SK-N-SH (cell line): ENCODE measurements at regions not wholly inside any gene's neighbourhood (a gene's known extent, or its start where the extent isn't known, plus 50 kb on each side); places are given as distances from the start of the nearest gene placed in this dataset.

Experiments used
- CHD2 ChIP-seq: fragments of 150-350 bp; IDR thresholded peaks from 2 replicates; pipeline ENCODE4 v1.6.1; 2018; ENCODE audit warnings: low read length; ENCODE audit not compliant: partially characterized antibody
- EP300 ChIP-seq, 2 experiments: IDR thresholded peaks; 2 replicates each; pipeline versions ENCODE4 v1.4.0 to v1.6.1; 2012; ENCODE audit warnings: borderline replicate concordance in 1 of 2, low read depth in 1 of 2, low read length in 1 of 2
- EZH2phosphoT487 ChIP-seq: fragments of 200-600 bp; sonication (generic); IDR thresholded peaks from 2 replicates; pipeline ENCODE4 v1.6.1; 2017; ENCODE audit warnings: low read depth, mixed run types, mild to moderate bottlenecking, antibody characterized with exemption, moderate library complexity, borderline replicate concordance
- MXI1 ChIP-seq: IDR thresholded peaks from 2 replicates; pipeline ENCODE4 v1.6.1; 2012; ENCODE audit warnings: mild to moderate bottlenecking, low read depth, low read length, improper control_type of control experiment
- NRF1 ChIP-seq: IDR thresholded peaks from 2 replicates; pipeline ENCODE4 v1.6.1; 2012; ENCODE audit warnings: low read depth, mild to moderate bottlenecking, low read length
- POLR2AphosphoS5 ChIP-seq: IDR thresholded peaks from 2 replicates; pipeline ENCODE4 v1.6.1; 2012; ENCODE audit warnings: low read depth, low read length
- TAF1 ChIP-seq: IDR thresholded peaks from 2 replicates; pipeline ENCODE4 v1.6.1; 2012; ENCODE audit warnings: low read depth, mild to moderate bottlenecking, low read length, moderate library complexity, borderline replicate concordance
- TEAD4 ChIP-seq: IDR thresholded peaks from 2 replicates; pipeline ENCODE4 v1.4.0; 2012; ENCODE audit warnings: mild to moderate bottlenecking, borderline replicate concordance; ENCODE audit not compliant: insufficient read depth
- TF ChIP-seq, protein P1 (sequence below): fragments of 200-600 bp; sonication (generic); IDR thresholded peaks from 2 replicates; pipeline ENCODE4 v1.6.1; 2017; ENCODE audit warnings: antibody characterized with exemption, mild to moderate bottlenecking, moderate library complexity
- TF ChIP-seq, protein P2 (sequence below): IDR thresholded peaks from 2 replicates; pipeline ENCODE4 v1.4.0; 2012; ENCODE audit warnings: low read depth
- TF ChIP-seq, protein P3 (sequence below): IDR thresholded peaks from 2 replicates; pipeline ENCODE4 v1.4.0; 2012; ENCODE audit warnings: low read depth, borderline replicate concordance

GRCh38 chr13:80530191-80530590, 189.3 kb upstream of the SPRY2 start:
- TF ChIP-seq, protein P1, sequence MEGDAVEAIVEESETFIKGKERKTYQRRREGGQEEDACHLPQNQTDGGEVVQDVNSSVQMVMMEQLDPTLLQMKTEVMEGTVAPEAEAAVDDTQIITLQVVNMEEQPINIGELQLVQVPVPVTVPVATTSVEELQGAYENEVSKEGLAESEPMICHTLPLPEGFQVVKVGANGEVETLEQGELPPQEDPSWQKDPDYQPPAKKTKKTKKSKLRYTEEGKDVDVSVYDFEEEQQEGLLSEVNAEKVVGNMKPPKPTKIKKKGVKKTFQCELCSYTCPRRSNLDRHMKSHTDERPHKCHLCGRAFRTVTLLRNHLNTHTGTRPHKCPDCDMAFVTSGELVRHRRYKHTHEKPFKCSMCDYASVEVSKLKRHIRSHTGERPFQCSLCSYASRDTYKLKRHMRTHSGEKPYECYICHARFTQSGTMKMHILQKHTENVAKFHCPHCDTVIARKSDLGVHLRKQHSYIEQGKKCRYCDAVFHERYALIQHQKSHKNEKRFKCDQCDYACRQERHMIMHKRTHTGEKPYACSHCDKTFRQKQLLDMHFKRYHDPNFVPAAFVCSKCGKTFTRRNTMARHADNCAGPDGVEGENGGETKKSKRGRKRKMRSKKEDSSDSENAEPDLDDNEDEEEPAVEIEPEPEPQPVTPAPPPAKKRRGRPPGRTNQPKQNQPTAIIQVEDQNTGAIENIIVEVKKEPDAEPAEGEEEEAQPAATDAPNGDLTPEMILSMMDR = no peak
- TF ChIP-seq MXI1 (no peak), CHD2 (no peak), POLR2AphosphoS5 (no peak), TAF1 (no peak), TEAD4 (no peak), EP300 (IDR thresholded peaks at IDR 0.05; ENCODE audit: borderline replicate concordance in 1 of 2, low read depth in 1 of 2, low read length in 1 of 2) (no peak), NRF1 (no peak), EZH2phosphoT487 (no peak)
- TF ChIP-seq, protein P2, sequence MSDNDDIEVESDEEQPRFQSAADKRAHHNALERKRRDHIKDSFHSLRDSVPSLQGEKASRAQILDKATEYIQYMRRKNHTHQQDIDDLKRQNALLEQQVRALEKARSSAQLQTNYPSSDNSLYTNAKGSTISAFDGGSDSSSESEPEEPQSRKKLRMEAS = no peak
- TF ChIP-seq, protein P3, sequence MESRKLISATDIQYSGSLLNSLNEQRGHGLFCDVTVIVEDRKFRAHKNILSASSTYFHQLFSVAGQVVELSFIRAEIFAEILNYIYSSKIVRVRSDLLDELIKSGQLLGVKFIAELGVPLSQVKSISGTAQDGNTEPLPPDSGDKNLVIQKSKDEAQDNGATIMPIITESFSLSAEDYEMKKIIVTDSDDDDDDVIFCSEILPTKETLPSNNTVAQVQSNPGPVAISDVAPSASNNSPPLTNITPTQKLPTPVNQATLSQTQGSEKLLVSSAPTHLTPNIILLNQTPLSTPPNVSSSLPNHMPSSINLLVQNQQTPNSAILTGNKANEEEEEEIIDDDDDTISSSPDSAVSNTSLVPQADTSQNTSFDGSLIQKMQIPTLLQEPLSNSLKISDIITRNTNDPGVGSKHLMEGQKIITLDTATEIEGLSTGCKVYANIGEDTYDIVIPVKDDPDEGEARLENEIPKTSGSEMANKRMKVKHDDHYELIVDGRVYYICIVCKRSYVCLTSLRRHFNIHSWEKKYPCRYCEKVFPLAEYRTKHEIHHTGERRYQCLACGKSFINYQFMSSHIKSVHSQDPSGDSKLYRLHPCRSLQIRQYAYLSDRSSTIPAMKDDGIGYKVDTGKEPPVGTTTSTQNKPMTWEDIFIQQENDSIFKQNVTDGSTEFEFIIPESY = no peak
